NCI-H524 (cell line): ENCODE measurements at regions not wholly inside any gene's neighbourhood (a gene's known extent, or its start where the extent isn't known, plus 50 kb on each side); places are given as distances from the start of the nearest gene placed in this dataset.

Experiments used
- DNase-seq, 2 experiments: peaks; one replicate each; lab custom pipeline; 2025; lab: John Stamatoyannopoulos, UW

- no peak for DNase-seq
Measured at GRCh38 chr11:69994810-69995209, 83.3 kb upstream of the ANO1 start.

GRCh38 chr11:69995697-69996096, 82.4 kb upstream of the ANO1 start:
- DNase-seq = no peak

- DNase-seq = no peak
Measured at GRCh38 chr11:69996451-69996850, 81.7 kb upstream of the ANO1 start.

GRCh38 chr11:69997352-69997751, 80.8 kb upstream of the ANO1 start:
- no peak for DNase-seq

- no peak for DNase-seq
Measured at GRCh38 chr11:69999721-70000120, 78.4 kb upstream of the ANO1 start.

GRCh38 chr11:70000228-70000627, 77.9 kb upstream of the ANO1 start:
- DNase-seq = no peak

GRCh38 chr11:70001246-70001645, 76.9 kb upstream of the ANO1 start:
- no peak for DNase-seq

- DNase-seq = no peak
Measured at GRCh38 chr11:70002433-70002832, 75.7 kb upstream of the ANO1 start.

GRCh38 chr11:70005107-70005818, 72.9 kb upstream of the ANO1 start:
- DNase-seq = no peak

- no peak for DNase-seq
Measured at GRCh38 chr11:70007796-70008195, 70.3 kb upstream of the ANO1 start.

- no peak for DNase-seq
Measured at GRCh38 chr11:70010774-70011173, 67.3 kb upstream of the ANO1 start.

GRCh38 chr11:70012134-70012733, 65.9 kb upstream of the ANO1 start:
- DNase-seq = no peak

GRCh38 chr11:70014291-70014690, 63.8 kb upstream of the ANO1 start:
- DNase-seq = no peak

GRCh38 chr11:70016666-70017367, 61.3 kb upstream of the ANO1 start:
- DNase-seq = no peak

- no peak for DNase-seq
Measured at GRCh38 chr11:70018816-70019215, 59.3 kb upstream of the ANO1 start.

GRCh38 chr11:70019576-70020011, 58.5 kb upstream of the ANO1 start:
- no peak for DNase-seq

- DNase-seq = no peak
Measured at GRCh38 chr11:70020336-70021214, 57.5 kb upstream of the ANO1 start.

GRCh38 chr11:70021586-70021985, 56.5 kb upstream of the ANO1 start:
- no peak for DNase-seq

- no peak for DNase-seq
Measured at GRCh38 chr11:70024036-70024772, 53.9 kb upstream of the ANO1 start.

- DNase-seq = no peak
Measured at GRCh38 chr11:70024773-70025045, 53.4 kb upstream of the ANO1 start.

GRCh38 chr11:70025308-70025707, 52.8 kb upstream of the ANO1 start:
- no peak for DNase-seq

GRCh38 chr11:70026012-70026411, 52.1 kb upstream of the ANO1 start:
- no peak for DNase-seq
